Neural crest cell (in vitro differentiated cells): ENCODE measurements at regions not wholly inside any gene's neighbourhood (a gene's known extent, or its start where the extent isn't known, plus 50 kb on each side); places are given as distances from the start of the nearest gene placed in this dataset.
A peak's percentile ranks its signal among the peaks of the same experiment; 100 is the strongest.

Experiments
- DNase-seq: peaks from one replicate; pipeline ENCODE4 v3.0.0; 2021; ENCODE audit warnings: low read depth, mixed read lengths, low spot score
- H3K27ac Mint-ChIP-seq: one replicate; pipeline ENCODE4 v1.8.0; 2021; ENCODE audit warnings: mild to moderate bottlenecking, mixed read lengths; ENCODE audit not compliant: unreplicated experiment
- H3K27me3 Mint-ChIP-seq: 2 replicates; pipeline ENCODE4 v1.8.0; 2021; ENCODE audit warnings: low read depth, mild to moderate bottlenecking, mixed read lengths
- H3K36me3 Mint-ChIP-seq: 2 replicates; pipeline ENCODE4 v1.8.0; 2021; ENCODE audit warnings: low read depth, mild to moderate bottlenecking, mixed read lengths
- H3K4me1 Mint-ChIP-seq: 2 replicates; pipeline ENCODE4 v1.8.0; 2021; ENCODE audit warnings: mixed read lengths
- H3K4me3 Mint-ChIP-seq: one replicate; pipeline ENCODE4 v1.8.0; 2021; ENCODE audit warnings: mild to moderate bottlenecking, mixed read lengths
- H3K9me3 Mint-ChIP-seq: 2 replicates; pipeline ENCODE4 v1.8.0; 2021; ENCODE audit warnings: mixed read lengths
- TF ChIP-seq, protein P1 (sequence below): fragments of 200-600 bp; sonication (generic); conservative IDR thresholded peaks from 2 replicates; pipeline ENCODE4 v1.5.0; 2021; ENCODE audit warnings: antibody characterized with exemption, mild to moderate bottlenecking

DNA sequence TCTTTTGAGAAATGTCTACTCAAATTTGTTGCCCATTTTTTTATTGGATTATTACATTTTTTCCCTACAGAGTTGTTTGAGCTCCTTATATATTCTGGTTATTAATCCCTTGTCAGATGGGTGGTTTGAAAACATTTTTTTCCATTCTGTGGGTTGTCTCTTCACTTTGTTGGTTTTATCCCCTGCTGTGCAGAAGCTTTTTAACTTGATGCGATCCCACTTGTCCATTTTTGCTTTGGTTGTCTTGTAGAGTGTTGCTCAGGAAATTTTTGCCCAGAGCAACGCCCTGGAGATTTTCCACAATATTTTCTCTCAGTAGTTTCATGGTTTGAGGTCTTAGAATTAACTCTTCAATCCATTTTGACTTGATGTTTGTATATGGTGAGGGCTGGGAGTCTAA lies 592.8 kb upstream of the GOT2 start:
- Mint-ChIP-seq H3K9me3 (peaks cover 3% of the 10 kb centered on the region), H3K36me3 (peaks cover 2% of the 10 kb centered on the region), H3K27ac (peak overlapping the region; percentile 21), H3K4me1 (peaks cover 22% of the 10 kb centered on the region), H3K27me3 (no peaks in the 10 kb centered on the region), H3K4me3 (no peak overlapping the region)
- TF ChIP-seq, protein P1, sequence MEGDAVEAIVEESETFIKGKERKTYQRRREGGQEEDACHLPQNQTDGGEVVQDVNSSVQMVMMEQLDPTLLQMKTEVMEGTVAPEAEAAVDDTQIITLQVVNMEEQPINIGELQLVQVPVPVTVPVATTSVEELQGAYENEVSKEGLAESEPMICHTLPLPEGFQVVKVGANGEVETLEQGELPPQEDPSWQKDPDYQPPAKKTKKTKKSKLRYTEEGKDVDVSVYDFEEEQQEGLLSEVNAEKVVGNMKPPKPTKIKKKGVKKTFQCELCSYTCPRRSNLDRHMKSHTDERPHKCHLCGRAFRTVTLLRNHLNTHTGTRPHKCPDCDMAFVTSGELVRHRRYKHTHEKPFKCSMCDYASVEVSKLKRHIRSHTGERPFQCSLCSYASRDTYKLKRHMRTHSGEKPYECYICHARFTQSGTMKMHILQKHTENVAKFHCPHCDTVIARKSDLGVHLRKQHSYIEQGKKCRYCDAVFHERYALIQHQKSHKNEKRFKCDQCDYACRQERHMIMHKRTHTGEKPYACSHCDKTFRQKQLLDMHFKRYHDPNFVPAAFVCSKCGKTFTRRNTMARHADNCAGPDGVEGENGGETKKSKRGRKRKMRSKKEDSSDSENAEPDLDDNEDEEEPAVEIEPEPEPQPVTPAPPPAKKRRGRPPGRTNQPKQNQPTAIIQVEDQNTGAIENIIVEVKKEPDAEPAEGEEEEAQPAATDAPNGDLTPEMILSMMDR: no peak
- no peak for DNase-seq

DNA sequence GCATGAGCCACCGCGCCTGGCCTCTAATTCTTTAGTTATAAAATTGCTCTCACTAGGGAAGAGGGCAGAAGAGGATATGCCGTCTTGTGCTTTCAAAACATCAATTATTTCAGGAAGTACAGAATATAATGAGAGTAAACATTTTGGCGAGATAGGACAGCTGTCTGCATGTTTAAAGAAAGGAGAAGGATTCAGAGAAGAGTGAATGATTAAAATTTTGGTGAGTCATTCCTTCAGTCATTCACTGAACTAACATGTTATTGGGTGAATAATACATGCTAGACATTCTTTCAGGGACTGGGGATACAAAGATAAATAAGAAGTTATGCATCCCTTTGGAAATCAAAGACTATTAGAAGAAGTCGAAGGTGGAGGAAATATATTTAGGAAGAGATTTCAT lies 590.3 kb upstream of the GOT2 start:
- DNase-seq: no peak
- Mint-ChIP-seq H3K27me3 (no peaks in the 10 kb centered on the region), H3K27ac (no peak overlapping the region), H3K4me1 (peaks cover 12% of the 10 kb centered on the region), H3K36me3 (peaks cover 2% of the 10 kb centered on the region), H3K4me3 (no peak overlapping the region), H3K9me3 (peaks cover 7% of the 10 kb centered on the region)
- TF ChIP-seq, protein P1: no peak

DNA sequence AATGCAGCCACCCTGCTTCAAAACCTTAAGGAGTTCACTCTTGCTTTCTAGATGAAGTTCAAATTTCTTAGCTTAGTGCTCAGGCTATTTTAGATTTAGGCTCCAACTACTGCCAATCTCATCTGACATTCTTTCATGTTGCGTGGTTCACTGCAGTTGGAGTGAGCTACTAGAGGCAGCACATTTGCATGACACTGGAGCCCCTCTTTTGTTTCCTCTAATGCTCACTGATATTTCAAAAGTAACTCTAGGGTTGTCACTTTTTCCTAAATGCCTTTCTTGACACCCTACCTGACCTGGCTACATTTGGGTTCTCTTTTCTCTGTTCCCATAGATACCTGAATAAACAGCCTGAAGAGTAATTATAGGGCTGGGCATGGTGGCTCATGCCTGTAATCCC lies 586.5 kb upstream of the GOT2 start:
- no peaks in the 10 kb centered on the region for H3K27me3 Mint-ChIP-seq
- no peak overlapping the region for H3K27ac Mint-ChIP-seq
- H3K9me3 Mint-ChIP-seq: peaks cover 10% of the 10 kb centered on the region
- no peaks in the 10 kb centered on the region for H3K36me3 Mint-ChIP-seq
- DNase-seq: no peak
- H3K4me3 Mint-ChIP-seq: no peak overlapping the region
- TF ChIP-seq, protein P1: no peak
- no peaks in the 10 kb centered on the region for H3K4me1 Mint-ChIP-seq

DNA sequence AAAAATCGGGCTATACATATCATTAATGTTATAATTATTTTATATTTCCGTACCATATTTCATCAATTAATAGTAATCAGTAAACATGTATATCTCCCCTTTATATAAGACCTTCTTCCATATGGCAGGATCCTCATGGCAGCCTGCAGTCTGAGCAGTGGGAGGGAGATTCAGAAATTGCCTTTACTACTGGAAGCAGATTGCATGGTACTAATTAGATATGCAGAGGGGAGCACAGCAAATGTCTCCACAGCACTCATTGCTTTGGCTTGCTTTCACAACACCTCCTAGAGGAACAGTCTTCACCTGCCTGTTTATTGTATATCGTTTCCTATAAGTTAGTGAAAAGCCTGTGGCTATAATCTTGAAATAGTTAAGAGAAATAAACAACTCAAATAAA lies 585.8 kb upstream of the GOT2 start:
- H3K4me1 Mint-ChIP-seq: no peaks in the 10 kb centered on the region
- H3K36me3 Mint-ChIP-seq: no peaks in the 10 kb centered on the region
- H3K27me3 Mint-ChIP-seq: no peaks in the 10 kb centered on the region
- peaks cover 10% of the 10 kb centered on the region for H3K9me3 Mint-ChIP-seq
- DNase-seq: no peak
- no peak overlapping the region for H3K27ac Mint-ChIP-seq
- H3K4me3 Mint-ChIP-seq: no peak overlapping the region
- TF ChIP-seq, protein P1: no peak

DNA sequence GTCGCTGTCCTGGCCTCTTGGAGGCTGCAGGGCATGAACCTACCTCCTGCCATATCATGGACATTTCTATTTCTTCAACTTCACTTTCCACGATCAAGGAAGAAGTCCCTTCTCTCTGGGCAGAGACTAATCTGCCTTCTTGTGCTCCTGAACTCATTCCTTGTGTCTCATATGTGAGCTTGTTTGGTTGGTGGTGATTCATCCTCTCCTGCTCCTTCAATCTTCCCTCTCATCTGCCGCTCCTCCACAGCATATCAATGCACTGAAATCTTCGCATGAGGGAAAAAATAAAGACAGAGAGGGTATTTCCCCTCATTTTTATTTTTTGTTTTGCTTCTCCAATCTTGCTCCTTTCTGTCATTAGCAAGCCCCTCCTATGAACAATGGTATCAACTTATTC lies 571.7 kb upstream of the GOT2 start:
- H3K27me3 Mint-ChIP-seq: peaks cover 2% of the 10 kb centered on the region
- no peaks in the 10 kb centered on the region for H3K4me1 Mint-ChIP-seq
- no peak for DNase-seq
- no peak overlapping the region for H3K27ac Mint-ChIP-seq
- H3K4me3 Mint-ChIP-seq: no peak overlapping the region
- H3K9me3 Mint-ChIP-seq: no peaks in the 10 kb centered on the region
- H3K36me3 Mint-ChIP-seq: no peaks in the 10 kb centered on the region
- TF ChIP-seq, protein P1: no peak

DNA sequence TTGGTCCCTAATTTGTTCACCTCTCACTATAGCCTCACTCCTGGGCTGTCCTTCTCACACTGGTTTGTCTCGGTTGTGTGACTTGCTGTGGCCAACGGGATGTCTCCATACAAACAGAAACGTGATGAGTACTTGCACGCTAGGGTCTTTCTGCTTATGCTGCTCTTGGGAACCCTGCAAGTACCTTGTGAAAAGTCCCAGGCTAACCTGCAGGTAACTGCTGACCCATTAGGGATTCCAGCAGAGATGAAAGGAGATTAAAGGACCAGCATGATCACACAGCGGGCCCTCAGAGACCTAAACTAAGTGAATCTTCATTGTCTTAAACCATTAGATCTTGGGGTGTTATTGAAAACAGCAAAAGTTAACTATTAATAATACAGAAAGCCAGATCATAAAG lies 562.8 kb upstream of the GOT2 start:
- Mint-ChIP-seq H3K4me1 (peaks cover 9% of the 10 kb centered on the region), H3K9me3 (no peaks in the 10 kb centered on the region), H3K36me3 (no peaks in the 10 kb centered on the region), H3K27ac (no peak overlapping the region), H3K4me3 (no peak overlapping the region), H3K27me3 (peaks cover 8% of the 10 kb centered on the region)
- TF ChIP-seq, protein P1: no peak
- DNase-seq: no peak
